Activated T-helper 1 cell treated with anti-CD3 and anti-CD28 coated beads, Interleukin-12 subunit alpha, Interleukin-12 subunit beta, Interleukin-2, Interleukin-4 antibody, amounts not matched to agents 30 ng/mL and 10 ng/mL and 1 ng/mL, durations not matched to agents 14 hours and 24 hours and 36 hours (primary cell): ENCODE measurements at regions not wholly inside any gene's neighbourhood (a gene's known extent, or its start where the extent isn't known, plus 50 kb on each side); places are given as distances from the start of the nearest gene placed in this dataset.
A peak's percentile ranks its signal among the peaks of the same experiment; 100 is the strongest.
"Not testable (repeated sequence)": the region's sequence is repeated elsewhere in the genome, so short reads cannot be mapped to it uniquely, and the experiment has no call there.

Experiments used
- DNase-seq: peaks from one replicate; pipeline ENCODE4 v3.0.0; 2021; ENCODE audit warnings: low spot score
- H3K27ac Mint-ChIP-seq: one replicate; pipeline ENCODE4 v1.8.0; 2021; ENCODE audit warnings: mild to moderate bottlenecking, mixed read lengths
- H3K27me3 Mint-ChIP-seq: one replicate; pipeline ENCODE4 v1.8.0; 2022; ENCODE audit warnings: mild to moderate bottlenecking, moderate library complexity, mixed read lengths; ENCODE audit not compliant: insufficient read depth
- H3K36me3 Mint-ChIP-seq: one replicate; pipeline ENCODE4 v1.8.0; 2021; ENCODE audit warnings: low read depth, mixed read lengths
- H3K4me1 Mint-ChIP-seq: one replicate; pipeline ENCODE4 v1.8.0; 2021; ENCODE audit warnings: low read depth, mixed read lengths
- H3K4me3 Mint-ChIP-seq: one replicate; pipeline ENCODE4 v1.8.0; 2021; ENCODE audit warnings: mild to moderate bottlenecking, moderate library complexity, mixed read lengths
- H3K9me3 Mint-ChIP-seq: one replicate; pipeline ENCODE4 v1.8.0; 2021; ENCODE audit warnings: mixed read lengths
- intact Hi-C: fragments of 100-400 bp; cut with micrococcal nuclease; formaldehyde crosslinking; loops from one replicate; pipeline ENCODE4 v1.15.1; 2024

- no peak overlapping the region for H3K27ac Mint-ChIP-seq
- no peaks in the 10 kb centered on the region for H3K9me3 Mint-ChIP-seq
- H3K4me1 Mint-ChIP-seq: no peaks in the 10 kb centered on the region
Measured at GRCh38 chr3:106931904-106932303, 445.3 kb upstream of the CCDC54 start.

GRCh38 chr3:106936337-106936736 lies 440.9 kb upstream of the CCDC54 start:
- no peak for DNase-seq
- Mint-ChIP-seq H3K4me3 (no peak overlapping the region), H3K36me3 (no peaks in the 10 kb centered on the region), H3K9me3 (no peaks in the 10 kb centered on the region), H3K27ac (no peak overlapping the region), H3K4me1 (no peaks in the 10 kb centered on the region), H3K27me3 (no peaks in the 10 kb centered on the region)
- intact Hi-C loops: no loop called here

More at GRCh38 chr3:106931904-106932303, 445.3 kb upstream of the CCDC54 start:
- intact Hi-C loops: no loop called here
- Mint-ChIP-seq H3K4me3 (no peak overlapping the region), H3K27me3 (peaks cover 2% of the 10 kb centered on the region), H3K36me3 (no peaks in the 10 kb centered on the region)
- no peak for DNase-seq

DNA sequence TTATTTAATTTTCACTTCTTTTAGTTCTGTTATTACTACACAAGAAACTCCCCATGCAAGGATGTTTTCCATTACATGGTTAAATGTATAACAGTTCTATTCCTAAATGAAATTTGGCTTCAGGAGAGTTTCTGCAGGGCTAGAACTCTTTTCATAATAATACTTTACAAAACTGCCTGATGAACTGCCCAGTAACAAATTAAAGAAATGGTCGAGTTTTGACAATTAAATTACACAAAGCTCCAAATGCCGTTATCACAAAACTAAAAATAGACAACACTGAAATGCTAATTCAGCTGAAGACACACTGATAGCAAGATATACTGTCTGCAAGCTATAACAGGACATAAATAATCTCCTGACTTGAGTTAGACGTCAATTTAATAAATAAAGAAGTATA lies 435.2 kb upstream of the CCDC54 start:
- no peak overlapping the region for H3K27ac Mint-ChIP-seq
- H3K4me1 Mint-ChIP-seq: no peaks in the 10 kb centered on the region
- no peaks in the 10 kb centered on the region for H3K36me3 Mint-ChIP-seq
- DNase-seq: no peak
- intact Hi-C loops: no loop called here
- no peaks in the 10 kb centered on the region for H3K27me3 Mint-ChIP-seq
- no peaks in the 10 kb centered on the region for H3K9me3 Mint-ChIP-seq
- no peak overlapping the region for H3K4me3 Mint-ChIP-seq

- Mint-ChIP-seq H3K27me3 (no peaks in the 10 kb centered on the region), H3K36me3 (no peaks in the 10 kb centered on the region), H3K4me1 (no peaks in the 10 kb centered on the region), H3K4me3 (no peak overlapping the region), H3K27ac (no peak overlapping the region), H3K9me3 (no peaks in the 10 kb centered on the region)
- no peak for DNase-seq
- intact Hi-C loops: no loop called here
Measured at GRCh38 chr3:106943071-106943470, 434.2 kb upstream of the CCDC54 start.

- Mint-ChIP-seq H3K27ac (no peak overlapping the region), H3K27me3 (no peaks in the 10 kb centered on the region), H3K36me3 (no peaks in the 10 kb centered on the region), H3K9me3 (no peaks in the 10 kb centered on the region), H3K4me1 (no peaks in the 10 kb centered on the region), H3K4me3 (no peak overlapping the region)
- DNase-seq: no peak
- intact Hi-C loops: no loop called here
Measured at GRCh38 chr3:106945435-106945834, 431.8 kb upstream of the CCDC54 start.

DNA sequence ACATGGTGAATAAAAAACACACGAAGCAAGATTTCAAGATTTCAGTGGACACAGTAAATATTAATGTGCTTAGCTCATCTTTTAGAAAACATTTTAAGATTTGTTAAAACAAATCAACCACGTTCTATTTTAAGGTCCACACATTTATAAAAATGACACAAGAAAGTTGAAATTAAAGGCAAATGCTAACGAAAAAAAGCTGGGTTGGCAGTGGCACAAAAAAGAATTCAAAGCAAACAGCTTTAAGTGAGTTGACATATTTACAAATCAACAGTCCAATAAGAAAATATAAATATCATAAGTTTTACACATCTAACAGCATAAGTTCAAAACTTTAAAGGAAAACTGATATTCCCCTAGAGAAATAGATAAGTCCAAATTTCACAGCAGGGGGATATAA lies 430.4 kb upstream of the CCDC54 start:
- no peak for DNase-seq
- Mint-ChIP-seq H3K9me3 (no peaks in the 10 kb centered on the region), H3K27ac (no peak overlapping the region), H3K4me3 (no peak overlapping the region), H3K36me3 (no peaks in the 10 kb centered on the region), H3K27me3 (no peaks in the 10 kb centered on the region), H3K4me1 (no peaks in the 10 kb centered on the region)
- intact Hi-C loops: no loop called here

GRCh38 chr3:106957029-106957428 lies 420.2 kb upstream of the CCDC54 start:
- Mint-ChIP-seq H3K27me3 (no peaks in the 10 kb centered on the region), H3K36me3 (no peaks in the 10 kb centered on the region), H3K4me3 (no peak overlapping the region), H3K27ac (no peak overlapping the region), H3K9me3 (peaks cover 18% of the 10 kb centered on the region), H3K4me1 (no peaks in the 10 kb centered on the region)
- intact Hi-C loops: no loop called here
- no peak for DNase-seq

- H3K27me3 Mint-ChIP-seq: no peaks in the 10 kb centered on the region
- no peak for DNase-seq
- no peaks in the 10 kb centered on the region for H3K36me3 Mint-ChIP-seq
- peaks cover under 1% of the 10 kb centered on the region for H3K9me3 Mint-ChIP-seq
- no peak overlapping the region for H3K4me3 Mint-ChIP-seq
- no peaks in the 10 kb centered on the region for H3K4me1 Mint-ChIP-seq
- H3K27ac Mint-ChIP-seq: no peak overlapping the region
- intact Hi-C loops: no loop called here
Measured at GRCh38 chr3:106962993-106963392, 414.2 kb upstream of the CCDC54 start.

DNA sequence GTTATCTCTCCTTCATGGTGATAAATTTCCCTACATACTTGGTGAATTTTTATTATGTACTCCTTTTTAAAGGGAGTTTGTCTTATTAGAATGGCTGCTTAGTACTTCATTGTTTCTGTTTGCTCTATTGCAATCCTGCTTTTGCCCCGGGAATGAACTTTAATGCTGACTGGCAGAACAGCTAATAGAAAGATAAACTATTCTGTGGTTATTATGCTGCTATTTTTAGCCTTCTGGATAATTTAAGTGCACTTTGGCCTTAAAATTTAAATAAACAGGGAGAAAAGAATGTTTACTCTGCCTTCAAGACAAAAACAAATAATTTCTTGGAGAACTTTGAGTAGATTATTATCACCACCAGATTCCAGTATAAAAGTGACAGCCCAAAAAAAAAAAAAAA lies 413.8 kb upstream of the CCDC54 start:
- Mint-ChIP-seq H3K36me3 (no peaks in the 10 kb centered on the region), H3K9me3 (no peaks in the 10 kb centered on the region), H3K27me3 (no peaks in the 10 kb centered on the region), H3K27ac (no peak overlapping the region), H3K4me3 (no peak overlapping the region), H3K4me1 (no peaks in the 10 kb centered on the region)
- intact Hi-C loops: no loop called here
- no peak for DNase-seq

- intact Hi-C loops: no loop called here
- Mint-ChIP-seq H3K27ac (no peak overlapping the region), H3K9me3 (no peaks in the 10 kb centered on the region), H3K36me3 (no peaks in the 10 kb centered on the region), H3K4me1 (no peaks in the 10 kb centered on the region), H3K27me3 (no peaks in the 10 kb centered on the region), H3K4me3 (no peak overlapping the region)
- DNase-seq: no peak
Measured at GRCh38 chr3:106965307-106965706, 411.9 kb upstream of the CCDC54 start.

GRCh38 chr3:106969596-106969995 lies 407.6 kb upstream of the CCDC54 start:
- H3K4me1 Mint-ChIP-seq: no peaks in the 10 kb centered on the region
- no peaks in the 10 kb centered on the region for H3K36me3 Mint-ChIP-seq
- H3K27ac Mint-ChIP-seq: no peak overlapping the region
- no peaks in the 10 kb centered on the region for H3K27me3 Mint-ChIP-seq
- intact Hi-C loops: no loop called here
- H3K9me3 Mint-ChIP-seq: no peaks in the 10 kb centered on the region
- DNase-seq: no peak
- H3K4me3 Mint-ChIP-seq: no peak overlapping the region

DNA sequence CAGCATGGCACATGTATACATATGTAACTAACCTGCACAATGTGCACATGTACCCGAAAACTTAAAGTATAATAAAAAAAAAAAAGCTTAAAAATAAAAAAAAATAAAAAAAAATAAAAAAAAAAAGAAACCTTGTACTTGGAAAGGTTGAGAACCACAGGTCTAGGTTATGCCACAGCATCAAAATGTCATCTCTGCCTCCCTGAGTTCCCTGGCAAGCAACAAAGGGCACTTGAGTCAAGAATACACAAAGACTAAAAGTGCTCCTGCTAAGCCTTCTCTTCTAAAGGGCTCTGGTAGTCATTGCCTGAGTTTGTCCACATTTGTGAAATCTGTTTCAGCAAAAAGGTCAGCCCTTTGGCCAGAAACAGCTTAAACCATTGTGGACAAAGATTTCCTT lies 395.8 kb upstream of the CCDC54 start:
- no peak for DNase-seq
- H3K27me3 Mint-ChIP-seq: no peaks in the 10 kb centered on the region
- no peak overlapping the region for H3K4me3 Mint-ChIP-seq
- no peaks in the 10 kb centered on the region for H3K9me3 Mint-ChIP-seq
- no peaks in the 10 kb centered on the region for H3K4me1 Mint-ChIP-seq
- intact Hi-C loops: no loop called here
- no peak overlapping the region for H3K27ac Mint-ChIP-seq
- H3K36me3 Mint-ChIP-seq: no peaks in the 10 kb centered on the region

- intact Hi-C loops: no loop called here
- Mint-ChIP-seq H3K4me3 (no peak overlapping the region), H3K9me3 (peaks cover 2% of the 10 kb centered on the region), H3K27ac (no peak overlapping the region), H3K27me3 (no peaks in the 10 kb centered on the region), H3K4me1 (no peaks in the 10 kb centered on the region), H3K36me3 (no peaks in the 10 kb centered on the region)
- no peak for DNase-seq
Measured at GRCh38 chr3:106985721-106986120, 391.5 kb upstream of the CCDC54 start.

DNA sequence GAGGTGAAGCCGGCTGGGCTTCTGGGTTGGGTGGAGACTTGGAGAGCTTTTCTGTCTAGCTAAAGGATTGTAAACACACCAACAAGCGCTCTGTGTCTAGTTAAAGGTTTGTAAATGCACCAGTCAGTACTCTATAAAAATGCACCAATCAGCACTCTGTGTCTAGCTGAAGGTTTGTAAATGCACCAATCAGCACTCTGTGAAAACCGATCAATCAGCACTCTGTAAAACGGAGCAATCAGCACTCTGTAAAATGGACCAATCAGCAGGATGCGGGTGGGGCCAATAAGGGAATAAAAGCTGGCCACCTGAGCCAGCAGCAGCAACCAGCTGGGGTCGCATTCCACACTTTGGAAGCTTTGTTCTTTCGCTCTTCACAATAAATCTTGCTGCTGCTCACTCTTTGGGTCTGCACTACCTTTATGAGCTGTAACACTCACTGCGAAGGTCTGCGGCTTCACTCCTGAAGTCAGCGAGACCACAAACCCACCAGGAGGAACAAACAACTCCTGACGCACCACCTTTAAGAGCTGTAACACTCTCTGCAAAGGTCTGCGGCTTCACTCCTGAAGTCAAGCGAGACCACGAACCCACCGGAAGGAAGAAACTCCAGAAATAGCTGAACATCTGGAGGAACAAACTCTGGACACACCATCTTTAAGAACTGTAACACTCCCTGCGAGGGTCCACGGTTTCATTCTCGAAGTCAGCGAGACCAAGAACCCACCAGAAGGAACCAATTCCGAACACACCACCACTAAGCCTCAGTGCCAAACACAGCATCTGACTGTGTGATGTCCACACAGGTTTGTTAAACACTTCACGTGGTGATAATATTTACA lies 378.2 kb upstream of the CCDC54 start:
- peaks cover 11% of the 10 kb centered on the region for H3K9me3 Mint-ChIP-seq
- H3K4me1 Mint-ChIP-seq, H3K36me3 Mint-ChIP-seq, intact Hi-C loops, H3K27ac Mint-ChIP-seq, DNase-seq, H3K27me3 Mint-ChIP-seq: not testable (repeated sequence)
- peak overlapping the region; percentile 19 for H3K4me3 Mint-ChIP-seq
